Breast epithelium (tissue), 4 donors: ENCODE measurements at regions not wholly inside any gene's neighbourhood (a gene's known extent, or its start where the extent isn't known, plus 50 kb on each side); places are given as distances from the start of the nearest gene placed in this dataset.

ENCODE experiments used
- DNase-seq, 2 donors: peaks; one replicate each; pipeline ENCODE4 v3.0.0-alpha.2; 2019; ENCODE audit warnings: low spot score in 2 of 2
- H3K27ac ChIP-seq, 2 donors: fragments of 200-600 bp; sonication (generic) in 1 of 2; one replicate each; pipeline ENCODE4 v1.5.1; 2016 to 2019; ENCODE audit warnings: mild to moderate bottlenecking in 1 of 2
- H3K27me3 ChIP-seq, 2 donors: fragments of 200-600 bp; sonication (generic) in 1 of 2; one replicate each; pipeline versions ENCODE4 v1.5.1 to v1.6.0; 2017 to 2019; ENCODE audit warnings: control low read depth in 1 of 2, mild to moderate bottlenecking in 1 of 2
- H3K36me3 ChIP-seq: fragments of 200-600 bp; one replicate; pipeline ENCODE4 v1.5.1; 2019
- H3K4me1 ChIP-seq, 2 donors: fragments of 200-600 bp; sonication (generic); one replicate each; pipeline ENCODE4 v1.5.1; 2016 to 2019; ENCODE audit warnings: control low read depth in 1 of 2
- H3K4me3 ChIP-seq, 3 donors: fragments of 200-600 bp; sonication (generic); 1 replicate in 2 of 3; 2 replicates in 1 of 3; pipeline ENCODE4 v1.5.1; 2016 to 2019; ENCODE audit warnings: mild to moderate bottlenecking in 3 of 3, moderate library complexity in 2 of 3
- H3K9me3 ChIP-seq, 2 donors: fragments of 200-600 bp; sonication (generic) in 1 of 2; one replicate each; pipeline ENCODE4 v1.5.1; 2016 to 2019; ENCODE audit warnings: control low read depth in 1 of 2
- CTCF ChIP-seq, 3 donors: fragments of 450-650 bp; IDR thresholded peaks; one replicate each; pipeline ENCODE4 v1.5.1; 2016 to 2017; ENCODE audit warnings: antibody characterized with exemption in 3 of 3, mild to moderate bottlenecking in 3 of 3, moderate library complexity in 3 of 3
- POLR2A ChIP-seq: fragments of 450-650 bp; IDR thresholded peaks from one replicate; pipeline ENCODE4 v1.6.1; 2016; ENCODE audit warnings: antibody characterized with exemption, mild to moderate bottlenecking, moderate library complexity
- POLR2AphosphoS5 ChIP-seq, 3 donors: sonication (generic); formaldehyde crosslinking; IDR thresholded peaks; one replicate each; pipeline ENCODE4 v1.6.1; 2017; ENCODE audit warnings: antibody characterized with exemption in 3 of 3
- intact Hi-C: fragments of 100-400 bp; cut with DNase I; formaldehyde crosslinking; loops from one replicate; pipeline ENCODE4 v1.15.1; 2023; ENCODE audit warnings: low total_unique reads

GRCh38 chr22:47775686-47776085, 1013.2 kb downstream of the TBC1D22A start:
- no peak overlapping the region for H3K4me3 ChIP-seq
- intact Hi-C loops, result no loop called here

GRCh38 chr22:47775191-47775590, 1012.7 kb downstream of the TBC1D22A start:
- intact Hi-C loops, result no loop called here
- DNase-seq, result no peak
- H3K9me3 ChIP-seq, result no peaks in the 10 kb centered on the region

More at GRCh38 chr22:47775686-47776085, 1013.2 kb downstream of the TBC1D22A start:
- no peak for DNase-seq
- H3K4me1 ChIP-seq, result no peaks in the 10 kb centered on the region
- no peaks in the 10 kb centered on the region for H3K36me3 ChIP-seq
- TF ChIP-seq POLR2A (no peak), CTCF (IDR thresholded peaks at IDR 0.05) (no peak), POLR2AphosphoS5 (IDR thresholded peaks at IDR 0.05) (no peak)
- no peak overlapping the region for H3K27ac ChIP-seq
- no peaks in the 10 kb centered on the region for H3K9me3 ChIP-seq
- peaks cover 0 to 7% of the 10 kb centered on the region in 2 donors for H3K27me3 ChIP-seq

GRCh38 chr22:47773635-47774034, 1011.2 kb downstream of the TBC1D22A start:
- no peak for TF ChIP-seq CTCF (IDR thresholded peaks at IDR 0.05)
- no peak for TF ChIP-seq POLR2A
- intact Hi-C loops, result no loop called here
- Histone ChIP-seq H3K4me1 (no peaks in the 10 kb centered on the region), H3K9me3 (no peaks in the 10 kb centered on the region), H3K27me3 (peaks cover 0 to 7% of the 10 kb centered on the region in 2 donors), H3K27ac (no peak overlapping the region), H3K36me3 (no peaks in the 10 kb centered on the region), H3K4me3 (no peak overlapping the region)
- no peak for DNase-seq

More at GRCh38 chr22:47775191-47775590, 1012.7 kb downstream of the TBC1D22A start:
- H3K27me3 ChIP-seq, result peaks cover 0 to 7% of the 10 kb centered on the region in 2 donors
- TF ChIP-seq POLR2A (no peak), CTCF (IDR thresholded peaks at IDR 0.05) (no peak), POLR2AphosphoS5 (IDR thresholded peaks at IDR 0.05) (no peak)
- H3K36me3 ChIP-seq, result no peaks in the 10 kb centered on the region
- no peaks in the 10 kb centered on the region for H3K4me1 ChIP-seq
- no peak overlapping the region for H3K4me3 ChIP-seq
- H3K27ac ChIP-seq, result no peak overlapping the region

- no peaks in the 10 kb centered on the region for H3K9me3 ChIP-seq
- TF ChIP-seq POLR2A (no peak), CTCF (IDR thresholded peaks at IDR 0.05) (no peak), POLR2AphosphoS5 (IDR thresholded peaks at IDR 0.05) (no peak)
- H3K4me1 ChIP-seq, result no peaks in the 10 kb centered on the region
- no peak overlapping the region for H3K27ac ChIP-seq
- intact Hi-C loops, result no loop called here
- H3K27me3 ChIP-seq, result peaks cover 0 to 4% of the 10 kb centered on the region in 2 donors
- DNase-seq, result no peak
- H3K36me3 ChIP-seq, result no peaks in the 10 kb centered on the region
- no peak overlapping the region for H3K4me3 ChIP-seq
These were observed 1010.4 kb downstream of the TBC1D22A start for GRCh38 chr22:47772864-47773263.

- no peak for DNase-seq
- no peak overlapping the region for H3K4me3 ChIP-seq
- no peaks in the 10 kb centered on the region for H3K36me3 ChIP-seq
- TF ChIP-seq CTCF (IDR thresholded peaks at IDR 0.05) (no peak), POLR2AphosphoS5 (IDR thresholded peaks at IDR 0.05) (no peak), POLR2A (no peak)
- no peaks in the 10 kb centered on the region for H3K9me3 ChIP-seq
- peaks cover 0 to 16% of the 10 kb centered on the region in 2 donors for H3K27me3 ChIP-seq
- intact Hi-C loops, result no loop called here
- no peaks in the 10 kb centered on the region for H3K4me1 ChIP-seq
- H3K27ac ChIP-seq, result no peak overlapping the region
These were observed 1007.2 kb downstream of the TBC1D22A start for GRCh38 chr22:47769652-47770051.
